ENCODE measurements at regions not wholly inside any gene's neighbourhood (a gene's known extent, or its start where the extent isn't known, plus 50 kb on each side); places are given as distances from the start of the nearest gene placed in this dataset.

DNA sequence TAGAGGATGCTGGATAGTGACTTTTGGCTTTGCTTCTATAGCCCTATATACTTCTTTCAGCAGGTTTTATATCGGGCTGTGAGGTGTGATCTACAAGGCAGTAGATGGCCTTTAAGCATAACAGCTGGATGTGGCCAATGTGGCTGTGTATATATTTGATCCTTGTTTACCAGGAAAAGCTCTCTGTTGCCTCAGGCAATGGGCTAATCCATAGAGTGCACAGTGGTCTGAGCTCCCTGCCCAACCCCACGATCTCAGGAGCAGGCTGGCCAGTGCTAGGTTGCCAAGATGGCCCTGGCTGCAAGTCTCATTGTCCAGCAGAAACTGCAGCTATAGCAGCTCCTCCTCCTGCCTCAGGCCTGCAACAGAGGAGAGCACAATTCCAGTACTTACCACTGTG lies 72.3 kb upstream of the SPHKAP start:
- no peak overlapping the region for H3K27ac ChIP-seq
- TF ChIP-seq, protein P1, sequence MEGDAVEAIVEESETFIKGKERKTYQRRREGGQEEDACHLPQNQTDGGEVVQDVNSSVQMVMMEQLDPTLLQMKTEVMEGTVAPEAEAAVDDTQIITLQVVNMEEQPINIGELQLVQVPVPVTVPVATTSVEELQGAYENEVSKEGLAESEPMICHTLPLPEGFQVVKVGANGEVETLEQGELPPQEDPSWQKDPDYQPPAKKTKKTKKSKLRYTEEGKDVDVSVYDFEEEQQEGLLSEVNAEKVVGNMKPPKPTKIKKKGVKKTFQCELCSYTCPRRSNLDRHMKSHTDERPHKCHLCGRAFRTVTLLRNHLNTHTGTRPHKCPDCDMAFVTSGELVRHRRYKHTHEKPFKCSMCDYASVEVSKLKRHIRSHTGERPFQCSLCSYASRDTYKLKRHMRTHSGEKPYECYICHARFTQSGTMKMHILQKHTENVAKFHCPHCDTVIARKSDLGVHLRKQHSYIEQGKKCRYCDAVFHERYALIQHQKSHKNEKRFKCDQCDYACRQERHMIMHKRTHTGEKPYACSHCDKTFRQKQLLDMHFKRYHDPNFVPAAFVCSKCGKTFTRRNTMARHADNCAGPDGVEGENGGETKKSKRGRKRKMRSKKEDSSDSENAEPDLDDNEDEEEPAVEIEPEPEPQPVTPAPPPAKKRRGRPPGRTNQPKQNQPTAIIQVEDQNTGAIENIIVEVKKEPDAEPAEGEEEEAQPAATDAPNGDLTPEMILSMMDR (conservative IDR thresholded peaks at IDR 0.05) = no peak
- no peak for TF ChIP-seq ZFX (IDR thresholded peaks at IDR 0.05)

DNA sequence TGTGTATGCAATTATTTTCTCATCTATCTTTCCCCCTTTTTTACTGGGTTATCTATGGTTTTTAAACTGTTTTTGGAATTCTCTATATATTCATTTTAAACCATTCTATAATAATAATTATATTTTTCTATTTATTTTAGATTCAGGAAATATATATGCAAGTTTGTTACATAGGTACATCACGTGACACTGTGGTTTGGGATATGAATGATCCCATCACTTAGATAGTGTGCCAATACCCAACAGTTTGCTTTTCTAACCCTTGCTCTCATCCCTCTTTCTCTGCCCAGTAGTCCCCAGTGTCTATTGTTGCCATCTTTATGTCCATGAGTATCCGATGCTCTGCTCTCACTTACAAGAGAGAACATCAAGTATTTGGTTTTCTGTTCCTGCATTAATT lies 65.8 kb upstream of the SPHKAP start:
- no peak overlapping the region for H3K27ac ChIP-seq
- TF ChIP-seq, protein P1 (conservative IDR thresholded peaks at IDR 0.05) = no peak
- TF ChIP-seq ZFX (IDR thresholded peaks at IDR 0.05) = no peak

DNA sequence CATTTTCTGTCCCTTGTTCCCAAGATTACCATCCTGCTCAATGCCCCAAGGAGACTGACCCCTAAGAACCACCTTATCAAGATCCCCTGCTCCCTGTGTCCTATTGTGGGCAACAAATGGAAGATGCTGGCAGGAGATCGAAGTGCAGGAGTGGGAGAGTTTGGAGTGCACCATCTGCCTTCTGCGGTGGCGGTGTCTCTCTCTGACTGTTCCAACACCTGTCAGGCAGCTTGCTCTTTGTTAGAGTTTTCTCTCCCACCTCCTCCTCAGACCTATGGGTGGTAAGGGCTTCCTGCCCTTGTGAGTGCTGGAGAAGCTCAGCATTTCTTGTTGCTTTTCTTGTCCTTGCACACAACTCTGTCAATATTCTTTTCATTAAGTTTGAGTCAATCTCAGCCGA lies 64.1 kb upstream of the SPHKAP start:
- no peak overlapping the region for H3K27ac ChIP-seq
- TF ChIP-seq, protein P1 (conservative IDR thresholded peaks at IDR 0.05) = no peak
- no peak for TF ChIP-seq ZFX (IDR thresholded peaks at IDR 0.05)

DNA sequence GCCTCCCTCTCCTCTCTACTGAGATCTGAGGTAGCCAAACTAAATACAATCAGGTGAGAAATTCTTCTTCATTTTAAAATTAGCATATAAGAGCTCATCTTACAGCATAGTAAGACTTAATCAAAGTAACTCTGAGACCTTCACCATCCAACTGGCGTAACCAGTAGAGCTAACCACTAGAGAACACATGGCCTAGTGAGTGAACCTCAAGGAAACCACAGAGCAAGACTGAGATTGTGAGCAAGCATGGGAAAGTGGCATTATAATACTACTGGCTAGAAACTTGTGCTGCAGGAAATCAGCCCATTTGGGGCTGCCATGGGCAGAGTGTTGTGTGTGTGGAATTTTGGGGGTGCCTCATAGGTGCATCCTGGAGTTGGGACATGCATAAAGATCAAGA lies 61.1 kb upstream of the SPHKAP start:
- H3K27ac ChIP-seq = no peak overlapping the region
- TF ChIP-seq, protein P1 (conservative IDR thresholded peaks at IDR 0.05) = no peak
- no peak for TF ChIP-seq ZFX (IDR thresholded peaks at IDR 0.05)

- TF ChIP-seq ZFX (IDR thresholded peaks at IDR 0.05) = no peak
- TF ChIP-seq, protein P1 (conservative IDR thresholded peaks at IDR 0.05) = no peak
- no peak overlapping the region for H3K27ac ChIP-seq
These were observed 58.5 kb upstream of the SPHKAP start for GRCh38 chr2:228239907-228240561.

DNA sequence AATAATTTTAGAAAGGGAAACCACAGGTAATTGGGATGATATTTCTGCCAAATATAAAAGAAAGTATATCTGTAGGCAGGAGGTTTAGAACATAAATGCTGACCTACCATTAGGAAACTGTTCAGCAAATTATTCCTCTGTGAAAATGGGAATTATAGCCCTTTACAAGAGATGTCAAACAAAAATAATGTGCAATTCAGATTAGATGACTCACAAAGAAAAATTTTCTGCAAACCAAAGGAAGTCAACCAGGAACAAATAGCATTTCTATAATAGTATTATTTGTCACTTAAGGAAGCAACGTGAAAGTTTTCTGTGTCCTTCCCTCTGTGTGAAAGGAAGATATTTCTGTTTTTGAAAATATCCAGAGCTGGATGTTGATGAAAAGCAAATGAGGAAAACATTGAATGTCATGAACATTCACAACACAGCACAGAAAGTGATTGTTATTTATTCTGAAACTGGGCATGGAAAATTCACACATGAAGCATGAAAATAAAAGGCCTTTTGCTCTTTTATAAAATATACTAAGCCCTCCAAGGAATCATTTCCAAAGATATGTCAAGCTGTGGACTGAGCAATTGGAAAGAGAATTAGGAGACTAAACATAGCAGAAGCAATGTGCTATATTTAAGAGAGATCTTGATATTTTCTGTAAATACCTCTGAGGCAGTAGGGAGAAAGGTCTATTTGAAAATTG lies 57.9 kb upstream of the SPHKAP start:
- no peak for TF ChIP-seq ZFX (IDR thresholded peaks at IDR 0.05)
- TF ChIP-seq, protein P1 (conservative IDR thresholded peaks at IDR 0.05) = no peak
- H3K27ac ChIP-seq = no peak overlapping the region

Data from C4-2B (cell line).